ENCODE measurements at regions not wholly inside any gene's neighbourhood (a gene's known extent, or its start where the extent isn't known, plus 50 kb on each side); places are given as distances from the start of the nearest gene placed in this dataset.
A peak's percentile ranks its signal among the peaks of the same experiment; 100 is the strongest.

DNA sequence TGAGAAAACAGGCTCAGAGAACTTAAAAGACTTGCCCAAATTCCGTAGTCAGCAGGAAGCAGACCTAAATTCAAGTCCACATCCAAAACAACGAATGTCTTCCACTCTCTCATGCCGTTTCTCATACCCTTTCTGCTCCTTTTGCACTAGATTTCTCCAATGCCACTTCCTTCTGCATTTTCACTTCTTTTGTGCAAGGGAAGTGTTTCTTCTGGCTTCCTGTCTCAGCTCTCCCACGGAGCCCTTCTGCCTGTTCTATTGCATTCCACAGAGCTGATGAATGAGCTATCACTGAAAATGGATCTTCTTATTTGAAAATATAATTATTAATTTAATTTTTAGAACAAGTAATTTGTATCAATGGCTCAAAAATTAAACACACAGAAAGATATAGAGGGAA, 56.1 kb upstream of the STK24 start:
- Histone ChIP-seq H3K4me1 (ENCODE audit: insufficient read depth, low read length) (peaks cover 3% of the 10 kb centered on the region; the same call in 1 of the 2 replicates), H2BK12ac (ENCODE audit: insufficient read length, low read depth, low read length) (no peak overlapping the region), H4K91ac (ENCODE audit: insufficient read length, low read depth, low read length) (no peak overlapping the region), H3K4me2 (ENCODE audit: insufficient read depth, insufficient read length, low read length) (no peak overlapping the region), H4K5ac (ENCODE audit: insufficient read length, low read depth, low read length) (no peak overlapping the region), H3K14ac (ENCODE audit: insufficient read depth, low read length) (no peak overlapping the region), H3K79me2 (ENCODE audit: insufficient read depth, low read length) (no peaks in the 10 kb centered on the region), H4K8ac (replicated peaks; ENCODE audit: insufficient read length, low read depth, low read length) (no peak overlapping the region), H2AFZ (ENCODE audit: low read length) (peak overlapping the region; percentile 73), H3K27me3 (ENCODE audit: insufficient read depth, low read length) (no peaks in the 10 kb centered on the region), H2BK15ac (ENCODE audit: low read depth, low read length) (no peak overlapping the region), H2BK20ac (ENCODE audit: low read depth, low read length, poor library complexity, severe bottlenecking) (no peak overlapping the region), H3K56ac (ENCODE audit: insufficient read length, low read depth, low read length) (no peak overlapping the region), H3K18ac (ENCODE audit: insufficient read length, low read depth, low read length) (no peak overlapping the region), H2AK5ac (ENCODE audit: insufficient read length, low read length) (no peak overlapping the region), H3K23ac (ENCODE audit: insufficient read length, low read depth, low read length) (no peak overlapping the region), H3K27ac (ENCODE audit: insufficient read length, low read depth, low read length) (no peak overlapping the region), H3K23me2 (ENCODE audit: insufficient read length, low read depth, low read length, poor library complexity, severe bottlenecking) (no peaks in the 10 kb centered on the region), H2BK5ac (ENCODE audit: insufficient read length, low read length) (no peak overlapping the region), H3K79me1 (ENCODE audit: insufficient read depth, low read depth, low read length, poor library complexity, severe bottlenecking) (no peaks in the 10 kb centered on the region), H3K4ac (ENCODE audit: low read depth, low read length) (no peak overlapping the region), H3K9ac (ENCODE audit: extremely low read depth, insufficient read length, low read length) (no peak overlapping the region), H3K9me3 (ENCODE audit: control insufficient read depth, low read depth, low read length) (no peaks in the 10 kb centered on the region), H2BK120ac (ENCODE audit: low read depth, low read length, poor library complexity, severe bottlenecking) (no peak overlapping the region), H3T11ph (ENCODE audit: low read length) (no peak overlapping the region), H4K20me1 (ENCODE audit: control insufficient read depth, insufficient read depth, insufficient read length) (no peaks in the 10 kb centered on the region)
- no CpG with 5 or more reads among the region's 4 CpGs for WGBS (ENCODE audit: extremely low coverage, insufficient read length, low lambda C conversion rate)
- Mint-ChIP-seq H3K4me1 (peaks cover 3 to 9% of the 10 kb centered on the region in 2 experiments; a peak in 2 of 4 replicates), H3K9me3 (no peaks in the 10 kb centered on the region), H3K27ac (peak overlapping the region in 1 of 3 experiments; percentile 19; a peak in 2 of 7 replicates), H3K4me3 (no peak overlapping the region), H3K36me3 (ENCODE audit: insufficient read depth in 1 of 3, low read depth in 3 of 3) (no peaks in the 10 kb centered on the region), H3K27me3 (ENCODE audit: low read depth) (no peaks in the 10 kb centered on the region)
- TF ChIP-seq, protein P1, sequence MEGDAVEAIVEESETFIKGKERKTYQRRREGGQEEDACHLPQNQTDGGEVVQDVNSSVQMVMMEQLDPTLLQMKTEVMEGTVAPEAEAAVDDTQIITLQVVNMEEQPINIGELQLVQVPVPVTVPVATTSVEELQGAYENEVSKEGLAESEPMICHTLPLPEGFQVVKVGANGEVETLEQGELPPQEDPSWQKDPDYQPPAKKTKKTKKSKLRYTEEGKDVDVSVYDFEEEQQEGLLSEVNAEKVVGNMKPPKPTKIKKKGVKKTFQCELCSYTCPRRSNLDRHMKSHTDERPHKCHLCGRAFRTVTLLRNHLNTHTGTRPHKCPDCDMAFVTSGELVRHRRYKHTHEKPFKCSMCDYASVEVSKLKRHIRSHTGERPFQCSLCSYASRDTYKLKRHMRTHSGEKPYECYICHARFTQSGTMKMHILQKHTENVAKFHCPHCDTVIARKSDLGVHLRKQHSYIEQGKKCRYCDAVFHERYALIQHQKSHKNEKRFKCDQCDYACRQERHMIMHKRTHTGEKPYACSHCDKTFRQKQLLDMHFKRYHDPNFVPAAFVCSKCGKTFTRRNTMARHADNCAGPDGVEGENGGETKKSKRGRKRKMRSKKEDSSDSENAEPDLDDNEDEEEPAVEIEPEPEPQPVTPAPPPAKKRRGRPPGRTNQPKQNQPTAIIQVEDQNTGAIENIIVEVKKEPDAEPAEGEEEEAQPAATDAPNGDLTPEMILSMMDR (conservative IDR thresholded peaks at IDR 0.05): no peak
- DNase-seq: no peak
